HG02885 (cell line): ENCODE measurements at regions not wholly inside any gene's neighbourhood (a gene's known extent, or its start where the extent isn't known, plus 50 kb on each side); places are given as distances from the start of the nearest gene placed in this dataset.

ENCODE experiments used
- ATAC-seq: cut with Tn5 transposase; IDR thresholded peaks from one replicate; pipeline ENCODE4 v1.9.1; 2021; ENCODE audit warnings: mild to moderate bottlenecking; ENCODE audit not compliant: unreplicated experiment, poor library complexity

DNA sequence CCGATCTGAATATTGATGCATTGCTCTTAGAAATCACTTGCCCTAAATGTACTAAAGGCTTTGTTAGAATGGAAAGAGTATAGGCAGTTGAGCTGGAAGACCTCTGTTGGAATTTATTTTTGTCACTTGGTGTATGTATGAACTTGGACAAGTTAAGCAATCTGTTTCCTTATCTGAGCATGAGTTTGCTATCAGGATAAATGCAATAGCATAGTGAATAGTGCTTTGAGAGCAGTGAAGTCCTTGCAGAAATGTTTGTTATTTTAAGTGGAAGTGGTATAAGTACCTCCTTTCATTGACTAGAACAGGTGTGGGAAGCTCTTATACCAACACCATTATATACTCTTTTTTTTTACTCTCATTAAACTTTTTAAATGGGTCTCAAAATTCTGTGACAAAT is 146.4 kb upstream of the ONECUT1 start:
- ATAC-seq: no peak

DNA sequence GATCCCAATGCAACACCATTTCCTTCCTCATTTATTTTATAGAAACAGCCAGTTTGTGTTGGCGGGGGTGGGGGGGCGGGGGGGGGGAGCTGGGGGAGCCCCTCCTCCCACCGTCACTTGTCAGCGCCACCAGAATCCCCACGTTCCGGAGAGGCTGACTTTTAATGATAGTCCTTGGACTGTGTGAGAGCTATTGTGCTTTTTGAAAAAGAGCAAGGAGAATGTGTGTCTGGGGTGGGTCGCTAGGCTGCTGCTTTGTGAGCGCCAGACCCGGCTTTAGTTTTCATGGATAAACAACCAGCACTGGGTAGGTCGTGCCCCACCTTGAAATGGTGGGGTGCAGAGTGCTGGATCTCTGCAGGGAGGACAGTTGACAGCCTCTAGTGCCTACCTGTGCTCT is 135.0 kb upstream of the ONECUT1 start:
- ATAC-seq: no peak

DNA sequence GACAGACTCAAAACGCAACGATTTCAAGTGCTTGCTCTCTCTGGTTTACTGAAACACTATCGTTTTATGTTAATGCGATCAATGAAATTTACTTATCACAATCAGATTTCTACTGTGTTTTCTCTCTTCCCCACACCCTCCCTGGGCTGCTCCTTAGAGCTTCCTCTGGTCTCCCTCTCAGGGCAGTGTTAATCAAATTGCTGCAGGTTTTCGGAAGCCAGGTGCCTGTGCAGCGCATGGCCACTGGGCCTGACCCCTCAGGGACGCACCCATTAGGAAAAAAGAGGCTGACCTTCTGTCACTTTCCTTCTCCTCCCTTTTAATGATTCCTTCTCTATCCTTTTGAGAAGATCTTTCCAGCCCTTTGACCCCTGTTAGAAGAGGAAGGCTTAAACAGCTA is 134.5 kb upstream of the ONECUT1 start:
- no peak for ATAC-seq

DNA sequence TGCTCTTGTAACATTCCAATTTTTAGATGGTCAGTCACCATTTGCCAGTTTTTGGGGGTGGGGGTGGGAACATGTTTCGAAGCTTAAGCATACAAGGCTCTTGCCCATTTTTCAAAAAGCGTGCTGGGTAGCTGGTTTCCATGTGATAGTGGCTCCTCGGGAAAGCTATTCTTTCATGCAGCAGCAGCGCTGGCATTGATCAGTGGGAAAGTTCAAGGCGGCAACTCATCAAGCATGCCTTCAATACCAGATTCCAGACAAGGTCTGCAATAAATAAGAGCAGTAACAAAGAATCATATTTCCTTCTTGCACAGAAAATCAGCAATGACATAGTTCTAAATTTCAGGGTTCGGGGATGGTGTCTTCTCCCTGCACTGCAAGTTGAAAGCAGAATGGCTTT is 133.5 kb upstream of the ONECUT1 start:
- no peak for ATAC-seq

DNA sequence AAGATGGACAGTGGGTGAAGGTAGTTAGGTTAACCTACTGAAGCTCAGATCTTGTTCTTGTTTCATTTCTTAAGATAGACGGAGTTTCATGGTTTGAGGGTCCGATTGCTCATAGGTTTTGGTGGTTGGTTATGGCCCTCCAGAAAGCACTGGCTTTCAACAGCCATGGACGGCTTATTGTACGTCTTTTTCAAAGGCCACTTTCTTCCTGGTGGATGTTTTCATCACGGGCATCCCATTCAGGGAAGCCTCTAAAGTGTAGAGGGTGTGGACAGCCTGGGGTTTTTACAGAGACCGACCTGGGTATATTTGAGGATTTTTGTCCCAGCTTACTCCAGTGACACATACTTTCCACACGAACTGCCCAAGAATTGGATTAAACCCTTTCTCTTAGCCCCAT is 132.7 kb upstream of the ONECUT1 start:
- ATAC-seq: no peak

DNA sequence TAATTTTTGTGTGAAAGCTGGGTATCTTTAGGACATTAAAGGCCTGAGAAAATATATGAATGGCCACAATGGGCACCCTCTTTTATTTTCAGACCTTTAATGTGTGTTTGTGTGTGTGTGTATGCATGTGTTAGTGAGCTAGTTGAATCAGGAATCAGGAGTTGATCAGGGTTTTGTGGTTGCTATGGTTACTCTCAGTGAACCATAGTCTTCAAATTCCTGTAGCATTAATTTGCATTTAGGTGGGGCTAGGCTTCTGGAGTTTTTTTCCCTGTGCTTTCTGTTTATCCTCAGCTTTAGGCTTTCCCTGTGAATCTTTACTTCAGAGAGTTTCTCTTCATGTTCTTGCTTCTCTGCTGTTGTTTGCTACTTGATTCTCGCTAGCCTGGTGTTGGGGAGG is 122.0 kb upstream of the ONECUT1 start:
- ATAC-seq: no peak

DNA sequence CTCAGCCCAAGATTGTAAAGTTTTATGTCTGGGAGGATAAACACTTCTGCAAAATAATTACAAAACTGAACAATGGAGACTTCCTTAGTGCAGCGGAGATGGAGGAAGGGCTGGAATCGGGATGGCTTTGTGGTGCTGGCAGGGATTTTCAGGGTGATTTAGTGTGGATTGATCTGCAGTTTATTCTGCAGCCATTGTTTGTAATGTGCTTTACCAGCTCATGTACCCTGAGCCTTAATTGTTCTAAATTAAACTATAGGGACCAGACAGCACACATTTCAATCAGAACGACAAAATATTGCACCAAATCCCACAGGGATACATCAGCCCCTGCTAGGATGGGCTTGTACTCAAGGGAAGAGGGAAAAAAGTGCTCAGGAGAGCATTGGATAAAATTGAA is 103.2 kb upstream of the ONECUT1 start:
- no peak for ATAC-seq

DNA sequence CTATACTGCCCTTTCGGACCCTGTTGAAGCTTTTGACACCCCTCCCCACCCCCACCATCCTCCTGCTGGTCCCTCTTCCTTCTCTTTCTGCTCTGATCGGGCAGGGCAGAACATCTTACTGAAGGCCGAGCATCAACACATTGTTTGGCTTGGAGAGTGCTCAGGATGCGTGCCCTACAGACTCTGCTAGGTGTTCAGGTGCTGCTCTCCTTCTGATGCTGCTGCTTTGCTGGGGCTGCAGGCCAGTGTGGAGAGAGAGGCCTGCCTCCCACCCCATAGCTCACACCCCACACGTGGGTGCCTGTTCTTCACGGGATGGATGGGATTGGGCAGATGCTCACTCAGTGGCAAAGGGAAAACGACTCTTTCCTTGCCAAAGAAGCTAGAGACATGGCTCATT is 89.8 kb upstream of the ONECUT1 start:
- no peak for ATAC-seq

DNA sequence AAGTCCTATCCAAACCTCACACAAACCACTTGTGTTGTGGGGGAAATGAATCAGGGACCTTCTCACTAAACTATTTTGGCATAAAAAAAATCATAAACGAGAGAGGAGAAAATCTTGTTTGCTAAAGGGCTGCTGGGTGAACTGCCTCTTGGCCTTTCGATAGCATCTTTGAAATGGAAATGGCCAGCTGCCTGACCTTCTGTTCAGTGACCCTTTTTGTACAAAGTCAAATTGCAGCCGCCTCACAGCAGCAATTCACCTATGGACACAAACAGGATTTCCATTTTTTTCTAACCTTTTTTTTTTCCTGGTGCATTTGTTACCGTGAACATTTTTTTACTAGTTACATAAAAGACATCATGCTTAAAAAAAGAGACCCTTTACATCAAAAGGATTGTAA is 89.0 kb upstream of the ONECUT1 start:
- ATAC-seq: no peak

DNA sequence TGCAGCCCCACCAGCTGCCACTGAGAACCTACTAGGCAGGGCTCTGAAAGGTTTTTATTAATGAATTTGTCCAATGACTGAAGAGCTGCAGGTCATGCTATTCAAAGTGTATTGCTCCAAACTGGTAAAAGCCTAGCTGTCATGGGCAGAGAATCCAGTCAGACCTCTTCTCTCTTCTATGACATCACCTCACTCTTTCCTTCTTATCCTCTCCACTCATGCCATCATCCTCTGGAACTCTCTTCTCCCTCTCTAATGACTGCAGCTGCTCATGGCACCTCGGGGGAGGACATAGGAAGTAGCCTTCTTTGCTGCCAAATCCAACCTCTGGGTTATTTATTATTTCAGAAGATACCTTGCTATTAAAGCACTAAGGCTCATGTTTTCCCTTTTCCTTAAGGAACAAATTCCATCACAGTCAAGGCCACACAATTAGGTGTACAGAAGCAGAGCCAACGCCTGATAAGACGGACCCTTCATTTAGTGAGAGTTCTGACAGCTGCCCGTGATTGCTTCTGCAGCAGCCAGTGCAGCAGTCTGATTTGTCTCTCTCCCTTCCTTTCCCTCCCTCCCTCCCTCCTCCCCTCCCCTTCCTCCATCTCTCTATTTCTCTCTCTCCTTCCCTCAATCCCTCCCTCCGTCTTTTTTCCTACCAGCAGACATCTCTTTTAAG is 87.0 kb upstream of the ONECUT1 start:
- ATAC-seq: no peak

DNA sequence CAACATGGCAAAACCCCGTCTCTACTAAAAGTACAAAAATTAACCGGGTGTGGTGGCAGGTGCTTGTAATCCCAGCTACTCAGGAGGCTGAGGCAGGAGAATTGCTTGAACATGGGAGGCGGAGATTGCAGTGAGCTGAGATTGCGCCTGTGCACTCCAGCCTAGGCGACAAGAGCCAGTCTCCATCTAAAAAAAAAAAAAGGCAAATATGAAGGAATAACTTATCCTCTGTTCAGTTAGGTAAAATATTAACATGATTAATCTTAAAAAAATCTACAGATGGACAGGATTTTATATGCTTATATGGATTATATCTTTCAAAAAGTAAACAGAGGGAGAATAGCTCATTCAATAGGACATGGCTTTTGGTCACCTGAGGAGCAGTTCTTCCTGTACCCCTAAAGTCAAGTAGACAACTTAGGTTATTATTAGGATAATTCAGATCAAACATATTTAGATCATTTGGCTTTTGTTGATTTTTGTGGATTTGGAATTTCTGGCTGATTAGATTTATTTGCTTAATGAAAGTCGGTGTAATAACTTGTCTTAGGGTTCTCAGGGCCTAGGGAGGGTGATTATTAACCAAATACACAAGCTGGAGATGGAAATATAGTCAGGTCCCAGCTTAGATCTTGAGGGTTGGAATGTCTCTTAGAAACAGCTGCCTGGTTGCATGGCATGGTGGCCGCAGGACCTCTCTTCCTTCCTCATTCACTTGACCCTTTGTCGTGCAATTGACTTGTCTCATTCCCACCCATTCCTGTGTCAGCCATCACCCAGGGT is 82.1 kb upstream of the ONECUT1 start:
- ATAC-seq: no peak

DNA sequence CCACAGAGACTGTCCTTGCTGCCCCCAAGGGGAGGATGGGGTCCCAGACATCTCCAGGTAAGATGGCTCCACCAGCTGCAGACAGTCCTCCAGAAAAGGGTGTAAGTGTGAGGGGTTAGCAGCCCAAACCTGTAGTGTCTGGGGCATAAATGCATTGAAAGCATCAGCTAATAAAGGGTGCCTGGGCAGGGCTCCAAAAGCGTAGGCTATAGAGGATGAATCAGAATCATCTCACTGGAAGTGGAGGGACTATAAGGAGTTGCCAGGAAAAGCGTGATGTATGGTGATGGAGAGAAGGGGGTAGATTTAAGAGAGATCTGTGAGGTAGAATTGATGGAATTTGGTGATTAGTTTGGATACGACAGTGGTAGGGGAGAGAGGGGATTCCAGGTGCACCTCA is 79.9 kb upstream of the ONECUT1 start:
- ATAC-seq: no peak

DNA sequence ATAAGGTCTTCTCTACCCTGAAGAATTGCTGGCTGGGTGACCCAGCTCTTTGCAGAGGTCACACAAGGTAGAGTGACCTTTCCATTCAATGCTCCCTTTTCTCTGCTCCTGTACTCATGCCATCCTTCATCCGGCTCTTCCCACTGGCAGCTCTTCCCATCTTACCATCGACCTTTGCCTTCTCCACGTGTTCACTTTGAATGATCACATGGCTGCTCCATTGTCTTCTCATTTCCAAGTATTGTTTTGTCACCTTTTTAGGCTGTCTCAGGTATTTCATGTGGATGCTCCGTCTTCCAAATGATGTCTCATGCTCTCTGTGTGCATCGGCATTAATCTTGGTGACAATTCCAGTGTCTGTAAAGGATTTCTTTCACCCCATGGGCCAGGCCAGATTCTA is 76.6 kb upstream of the ONECUT1 start:
- ATAC-seq: no peak

DNA sequence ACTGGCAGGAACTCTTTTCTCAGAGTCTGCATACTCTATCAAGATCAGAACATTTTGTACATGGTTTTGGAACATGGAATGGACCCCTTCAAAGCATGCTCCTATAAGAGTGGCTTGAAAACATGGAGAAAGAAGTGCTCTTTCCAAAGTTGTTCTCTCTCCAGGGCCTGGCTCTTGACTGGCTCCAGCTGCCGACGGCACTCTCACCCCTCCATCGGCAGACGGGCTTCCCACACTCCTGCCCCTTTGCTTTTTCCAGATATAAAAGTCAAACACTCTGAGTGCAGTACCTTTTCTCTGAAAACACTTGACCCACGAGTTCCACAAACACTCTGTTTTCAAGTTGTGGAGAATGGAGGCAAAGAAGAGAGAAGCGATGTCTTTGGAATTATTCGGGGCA is 72.5 kb upstream of the ONECUT1 start:
- no peak for ATAC-seq

DNA sequence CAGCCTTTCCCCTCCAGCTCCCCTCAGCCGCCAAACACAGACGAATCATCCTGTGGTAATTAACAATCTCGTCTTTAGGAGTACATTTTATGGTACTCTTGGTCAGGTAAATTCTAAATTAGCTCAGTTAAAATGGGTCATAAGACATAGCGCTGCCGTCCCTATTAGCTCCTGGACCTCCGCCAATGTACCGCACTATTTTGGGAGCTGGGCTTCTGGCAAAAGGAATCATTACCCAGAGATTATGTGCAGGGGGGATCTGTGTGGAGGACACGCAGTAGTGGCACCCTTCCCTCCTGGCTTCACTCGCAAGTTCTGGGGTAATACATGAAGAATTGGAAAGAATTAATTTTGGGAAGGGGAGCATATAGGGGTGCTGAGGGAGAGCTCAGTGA is 68.6 kb upstream of the ONECUT1 start:
- no peak for ATAC-seq

DNA sequence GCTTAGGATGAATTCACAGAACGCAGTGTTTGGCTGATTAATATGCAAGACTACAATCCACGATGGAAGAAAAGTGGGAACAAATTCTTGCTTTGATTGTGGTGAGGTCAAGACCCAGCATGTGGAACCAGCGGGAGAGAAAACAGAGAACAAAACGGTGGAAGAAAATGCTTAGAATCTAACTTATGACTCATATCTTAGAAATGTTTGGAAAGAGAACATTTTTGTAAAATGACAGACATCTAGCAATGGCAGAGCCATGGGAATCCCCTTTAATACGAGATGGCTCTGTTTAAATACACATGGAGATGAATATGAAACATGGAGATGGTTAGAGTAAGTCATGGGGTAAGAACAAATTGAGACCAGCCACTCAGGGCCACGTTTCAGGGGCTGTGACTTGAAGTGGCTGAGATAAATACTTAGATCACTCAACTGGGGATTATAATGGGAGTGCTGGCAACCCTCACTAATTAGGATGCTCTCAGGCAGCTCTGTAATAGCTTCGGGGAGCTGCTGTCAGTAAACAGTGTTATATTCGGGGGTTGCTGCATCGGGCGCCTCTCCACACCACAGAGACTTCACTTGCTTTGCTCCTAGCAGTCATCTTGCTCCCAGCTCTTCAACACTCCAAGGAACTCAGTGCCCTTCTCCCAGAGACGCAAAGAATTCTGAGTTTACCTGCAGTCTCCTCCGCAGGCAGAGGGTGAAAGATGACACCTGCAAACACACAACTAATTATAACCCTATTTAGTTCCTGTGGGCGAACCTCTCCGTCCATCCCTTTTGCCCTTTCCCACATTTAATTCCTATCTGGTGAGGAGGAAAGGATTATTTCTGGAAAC is 68.0 kb upstream of the ONECUT1 start:
- no peak for ATAC-seq

DNA sequence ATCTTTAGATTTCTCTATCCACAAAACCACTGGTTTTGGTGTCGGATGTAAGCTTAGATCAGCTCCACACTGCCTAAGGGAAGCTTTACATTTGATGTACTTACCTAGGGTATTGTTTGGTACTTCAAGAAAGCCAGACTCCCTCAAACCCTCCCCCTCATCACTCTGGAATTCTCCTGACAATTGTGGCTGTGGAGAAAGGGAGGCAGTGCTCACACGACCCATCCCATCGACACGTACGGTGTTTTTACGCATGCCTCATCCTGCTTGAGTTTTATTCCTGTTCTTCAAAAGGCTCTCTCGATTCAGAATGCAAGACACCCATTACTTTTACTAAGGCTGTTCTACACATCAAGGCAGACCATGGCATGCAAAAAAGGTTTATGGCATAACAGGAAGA is 67.3 kb upstream of the ONECUT1 start:
- ATAC-seq: no peak

DNA sequence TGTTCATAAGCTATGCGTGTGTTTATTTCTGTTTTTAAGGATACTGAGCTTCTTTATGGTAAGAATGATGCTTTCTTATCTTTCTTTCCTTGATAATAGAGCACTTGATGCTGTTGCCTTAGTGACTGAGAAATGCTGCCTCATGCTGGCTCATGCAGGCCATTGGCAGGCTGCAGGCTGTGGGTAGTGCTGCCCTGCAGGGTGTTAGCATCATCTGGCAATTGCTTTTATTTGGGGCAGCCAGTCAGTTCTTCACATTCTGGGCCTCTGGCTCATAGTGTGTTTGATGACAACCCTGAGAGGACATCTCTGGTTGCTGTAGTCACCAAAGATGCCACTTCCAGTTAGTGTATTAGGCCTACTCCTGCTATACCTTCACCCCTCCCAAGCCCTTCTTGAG is 66.2 kb upstream of the ONECUT1 start:
- no peak for ATAC-seq

DNA sequence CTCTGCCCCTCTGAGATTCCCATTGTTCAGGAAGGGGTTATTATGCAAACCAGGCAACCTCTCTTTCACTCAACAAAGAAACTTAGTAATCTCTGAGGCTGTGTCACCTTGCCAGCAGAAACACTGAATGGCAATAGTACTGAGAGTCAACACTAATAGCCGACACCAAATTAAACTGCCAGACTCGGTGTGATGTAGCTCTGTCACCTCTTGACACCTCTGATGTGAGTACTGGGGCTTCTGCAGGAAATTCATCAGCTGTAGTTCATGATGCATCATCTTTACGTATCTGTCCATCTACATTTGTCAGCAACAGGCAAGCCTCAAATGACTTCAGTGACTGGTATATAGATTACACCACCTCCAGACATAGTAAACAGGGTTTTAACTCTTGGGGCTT is 65.0 kb upstream of the ONECUT1 start:
- no peak for ATAC-seq

DNA sequence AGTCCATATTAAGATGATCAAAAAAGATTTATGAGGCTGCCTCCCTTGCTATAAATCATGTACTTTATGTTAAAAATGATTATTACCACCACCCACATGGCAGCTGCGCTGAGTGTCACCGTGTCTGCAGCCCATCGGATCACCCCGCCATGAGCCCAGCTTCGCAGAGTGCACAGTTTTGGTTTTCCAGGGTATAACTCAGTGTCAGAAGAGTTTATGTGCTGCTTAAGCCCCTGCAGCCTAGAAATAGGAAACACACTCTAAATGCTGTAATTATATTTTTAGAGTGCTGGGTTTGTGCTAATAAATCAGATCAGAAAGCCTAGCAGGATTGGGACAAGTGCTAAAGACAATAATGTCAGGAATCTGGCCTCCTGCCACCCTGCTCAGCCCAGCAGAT is 54.7 kb upstream of the ONECUT1 start:
- no peak for ATAC-seq
